H9 (cell line): ENCODE measurements at regions not wholly inside any gene's neighbourhood (a gene's known extent, or its start where the extent isn't known, plus 50 kb on each side); places are given as distances from the start of the nearest gene placed in this dataset.
"Not testable (repeated sequence)": the region's sequence is repeated elsewhere in the genome, so short reads cannot be mapped to it uniquely, and the experiment has no call there.

Experiments used
- DNase-seq: peaks from one replicate; pipeline ENCODE4 v3.0.0-alpha.2; 2017
- H2AFZ ChIP-seq: one replicate; pipeline ENCODE4 v1.6.1; 2013; ENCODE audit warnings: mild to moderate bottlenecking, low read length, control low read depth, moderate library complexity
- H2AK5ac ChIP-seq: 2 replicates; pipeline ENCODE4 v1.6.1; 2013; ENCODE audit warnings: low read length, control low read depth, mixed read lengths; ENCODE audit not compliant: insufficient read length
- H2BK120ac ChIP-seq: one replicate; pipeline ENCODE4 v1.6.1; 2013; ENCODE audit warnings: low read depth, mild to moderate bottlenecking, low read length, control low read depth, inconsistent platforms; ENCODE audit not compliant: poor library complexity, severe bottlenecking
- H2BK12ac ChIP-seq: 2 replicates; pipeline ENCODE4 v1.6.1; 2013; ENCODE audit warnings: low read length, control low read depth, mixed read lengths, low read depth; ENCODE audit not compliant: insufficient read length
- H2BK15ac ChIP-seq: 2 replicates; pipeline ENCODE4 v1.6.1; 2013; ENCODE audit warnings: low read depth, low read length, control low read depth
- H2BK20ac ChIP-seq: one replicate; pipeline ENCODE4 v1.6.1; 2013; ENCODE audit warnings: low read depth, mild to moderate bottlenecking, low read length, control low read depth, inconsistent platforms; ENCODE audit not compliant: poor library complexity, severe bottlenecking
- H2BK5ac ChIP-seq: 2 replicates; pipeline ENCODE4 v1.6.1; 2013; ENCODE audit warnings: low read length, control low read depth, mixed read lengths; ENCODE audit not compliant: insufficient read length
- H3K14ac ChIP-seq: 2 replicates; pipeline ENCODE4 v1.6.1; 2013; ENCODE audit warnings: low read length, control low read depth; ENCODE audit not compliant: insufficient read depth
- H3K18ac ChIP-seq: 2 replicates; pipeline ENCODE4 v1.6.1; 2013; ENCODE audit warnings: low read depth, mild to moderate bottlenecking, mixed read lengths, low read length, control low read depth; ENCODE audit not compliant: insufficient read length
- H3K23ac ChIP-seq: 2 replicates; pipeline ENCODE4 v1.6.1; 2013; ENCODE audit warnings: low read length, control low read depth, mixed read lengths, low read depth; ENCODE audit not compliant: insufficient read length
- H3K23me2 ChIP-seq: 2 replicates; pipeline ENCODE4 v1.6.1; 2013; ENCODE audit warnings: low read depth, mild to moderate bottlenecking, mixed read lengths, low read length, control low read depth; ENCODE audit not compliant: insufficient read length, poor library complexity, severe bottlenecking
- H3K27ac ChIP-seq: 2 replicates; pipeline ENCODE4 v1.5.1; 2013; ENCODE audit warnings: low read length, control low read depth, mixed read lengths, low read depth; ENCODE audit not compliant: insufficient read length
- H3K27me3 ChIP-seq: 2 replicates; pipeline ENCODE4 v1.6.1; 2013; ENCODE audit warnings: low read length, control low read depth, inconsistent platforms; ENCODE audit not compliant: insufficient read depth
- H3K4ac ChIP-seq: 2 replicates; pipeline ENCODE4 v1.6.1; 2013; ENCODE audit warnings: low read depth, mild to moderate bottlenecking, control low read depth, inconsistent platforms, low read length, moderate library complexity
- H3K4me1 ChIP-seq: 2 replicates; pipeline ENCODE4 v1.6.1; 2013; ENCODE audit warnings: low read length, control low read depth, inconsistent platforms; ENCODE audit not compliant: insufficient read depth
- H3K4me2 ChIP-seq: 2 replicates; pipeline ENCODE4 v1.6.1; 2013; ENCODE audit warnings: low read length, control low read depth, mixed read lengths; ENCODE audit not compliant: insufficient read length, insufficient read depth
- H3K56ac ChIP-seq: 2 replicates; pipeline ENCODE4 v1.6.1; 2013; ENCODE audit warnings: low read depth, mild to moderate bottlenecking, mixed read lengths, low read length, control low read depth; ENCODE audit not compliant: insufficient read length
- H3K79me1 ChIP-seq: 2 replicates; pipeline ENCODE4 v1.6.1; 2013; ENCODE audit warnings: low read depth, mild to moderate bottlenecking, moderate library complexity, low read length, control low read depth, inconsistent platforms; ENCODE audit not compliant: insufficient read depth, poor library complexity, severe bottlenecking
- H3K79me2 ChIP-seq: 2 replicates; pipeline ENCODE4 v1.6.1; 2013; ENCODE audit warnings: low read length, control low read depth, inconsistent platforms; ENCODE audit not compliant: insufficient read depth
- H3K9ac ChIP-seq: 2 replicates; pipeline ENCODE4 v1.6.1; 2013; ENCODE audit warnings: low read length, control low read depth, mixed read lengths; ENCODE audit not compliant: insufficient read length; ENCODE audit errors: extremely low read depth
- H3K9me3 ChIP-seq: one replicate; pipeline ENCODE4 v1.6.1; 2013; ENCODE audit warnings: low read depth, low read length, inconsistent platforms; ENCODE audit not compliant: control insufficient read depth
- H3T11ph ChIP-seq: one replicate; pipeline ENCODE4 v1.6.1; 2013; ENCODE audit warnings: mild to moderate bottlenecking, low read length, control low read depth, inconsistent platforms
- H4K20me1 ChIP-seq: one replicate; pipeline ENCODE4 v1.6.1; 2013; ENCODE audit not compliant: control insufficient read depth, insufficient read length, insufficient read depth
- H4K5ac ChIP-seq: 2 replicates; pipeline ENCODE4 v1.6.1; 2013; ENCODE audit warnings: low read depth, mild to moderate bottlenecking, mixed read lengths, low read length, control low read depth; ENCODE audit not compliant: insufficient read length
- H4K8ac ChIP-seq: replicated peaks from 2 replicates; pipeline ENCODE4 v1.6.1; 2013; ENCODE audit warnings: low read length, control low read depth, mixed read lengths, low read depth; ENCODE audit not compliant: insufficient read length
- H4K91ac ChIP-seq: 2 replicates; pipeline ENCODE4 v1.6.1; 2013; ENCODE audit warnings: low read depth, mild to moderate bottlenecking, moderate library complexity, mixed read lengths, low read length, control low read depth; ENCODE audit not compliant: insufficient read length
- H3K27ac Mint-ChIP-seq, 3 experiments: 2 replicates in 2 of 3; 3 replicates in 1 of 3; pipeline ENCODE4 v1.8.0; 2020 to 2021; ENCODE audit warnings: mixed read lengths in 3 of 3, mild to moderate bottlenecking in 1 of 3, moderate library complexity in 1 of 3
- H3K27me3 Mint-ChIP-seq: 2 replicates; pipeline ENCODE4 v1.8.0; 2021; ENCODE audit warnings: low read depth, mild to moderate bottlenecking, moderate library complexity, mixed read lengths
- H3K36me3 Mint-ChIP-seq, 3 experiments: 2 replicates in 2 of 3; 3 replicates in 1 of 3; pipeline ENCODE4 v1.8.0; 2020 to 2021; ENCODE audit warnings: low read depth in 3 of 3, mixed read lengths in 3 of 3; ENCODE audit not compliant: insufficient read depth in 1 of 3
- H3K4me1 Mint-ChIP-seq, 2 experiments: 2 replicates each; pipeline ENCODE4 v1.8.0; 2020; ENCODE audit warnings: mixed read lengths in 2 of 2
- H3K4me3 Mint-ChIP-seq, 2 experiments: 2 replicates in 1 of 2; 3 replicates in 1 of 2; pipeline ENCODE4 v1.8.0; 2020 to 2021; ENCODE audit warnings: mild to moderate bottlenecking in 2 of 2, mixed read lengths in 2 of 2, moderate library complexity in 1 of 2
- H3K9me3 Mint-ChIP-seq, 2 experiments: 2 replicates in 1 of 2; 3 replicates in 1 of 2; pipeline ENCODE4 v1.8.0; 2020; ENCODE audit warnings: mild to moderate bottlenecking in 2 of 2, mixed read lengths in 2 of 2, moderate library complexity in 1 of 2
- WGBS: extraction: QIAGEN DNeasy Blood & Tissue Kit; methylation state at CpG from one replicate; pipeline ENCODE4 v1.1.7; 2013; ENCODE audit warnings: missing lambda C conversion rate, low lambda C conversion rate, mixed read lengths; ENCODE audit not compliant: insufficient read length; ENCODE audit errors: extremely low coverage; 5-methylcytosine and 5-hydroxymethylcytosine counted together

GRCh38 chrX:1847790-1848189 lies 232.9 kb downstream of the ASMT start:
- H4K20me1 ChIP-seq, H3K79me1 ChIP-seq, H3K4me1 Mint-ChIP-seq, H3K27ac Mint-ChIP-seq, H3K79me2 ChIP-seq, H3K27me3 Mint-ChIP-seq, H3K56ac ChIP-seq, H2BK120ac ChIP-seq, H3K14ac ChIP-seq, H3K4ac ChIP-seq, H2BK12ac ChIP-seq, H3K27ac ChIP-seq, H3K9ac ChIP-seq, H3K23me2 ChIP-seq, H3K4me2 ChIP-seq, H4K5ac ChIP-seq, H3K18ac ChIP-seq, H3K23ac ChIP-seq, H4K8ac ChIP-seq, H3K4me1 ChIP-seq, H3K4me3 Mint-ChIP-seq, H3K9me3 Mint-ChIP-seq, H2BK15ac ChIP-seq, H2AFZ ChIP-seq, DNase-seq, H4K91ac ChIP-seq, H2AK5ac ChIP-seq, H2BK20ac ChIP-seq, H3K27me3 ChIP-seq, H3T11ph ChIP-seq, H3K9me3 ChIP-seq, H2BK5ac ChIP-seq: not testable (repeated sequence)
- H3K36me3 Mint-ChIP-seq = peaks cover 3 to 10% (median 4%) of the 10 kb centered on the region in 3 experiments; a peak in 4 of 7 replicates
- WGBS = no CpG with 5 or more reads among the region's 2 CpGs
